GM18511 (cell line): ENCODE measurements at regions not wholly inside any gene's neighbourhood (a gene's known extent, or its start where the extent isn't known, plus 50 kb on each side); places are given as distances from the start of the nearest gene placed in this dataset.

Experiments
- ATAC-seq: cut with Tn5 transposase; IDR thresholded peaks from one replicate; pipeline ENCODE4 v1.9.1; 2021; ENCODE audit warnings: mild to moderate bottlenecking, moderate library complexity; ENCODE audit not compliant: unreplicated experiment

DNA sequence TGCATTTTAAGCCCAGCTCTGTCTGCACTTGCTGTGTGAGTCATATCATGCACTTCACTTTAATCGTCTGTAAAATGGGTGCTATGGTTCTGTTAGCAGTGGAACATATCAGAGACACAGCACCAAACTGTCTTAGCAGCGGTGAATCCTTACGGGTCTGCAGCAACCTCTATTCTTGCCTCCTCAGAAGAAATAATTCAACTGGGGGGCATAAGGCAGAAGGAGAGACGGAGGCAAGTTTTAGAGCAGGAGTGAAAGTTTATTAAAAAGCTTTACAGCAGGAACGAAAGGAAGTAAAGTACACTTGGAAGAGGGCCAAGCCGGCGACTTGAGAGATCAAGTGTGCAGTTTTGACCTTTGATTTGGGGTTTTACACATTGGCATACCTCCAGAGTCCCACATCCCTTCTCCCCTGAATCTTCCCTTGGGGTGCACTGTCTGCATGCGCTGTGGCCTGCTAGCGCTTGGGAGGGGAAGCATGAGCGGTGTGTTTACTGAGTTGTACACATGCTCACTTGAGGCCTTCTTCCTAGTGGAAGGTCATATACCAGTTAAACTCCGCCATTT lies 109.8 kb downstream of the DDX1 start:
- ATAC-seq = no peak

DNA sequence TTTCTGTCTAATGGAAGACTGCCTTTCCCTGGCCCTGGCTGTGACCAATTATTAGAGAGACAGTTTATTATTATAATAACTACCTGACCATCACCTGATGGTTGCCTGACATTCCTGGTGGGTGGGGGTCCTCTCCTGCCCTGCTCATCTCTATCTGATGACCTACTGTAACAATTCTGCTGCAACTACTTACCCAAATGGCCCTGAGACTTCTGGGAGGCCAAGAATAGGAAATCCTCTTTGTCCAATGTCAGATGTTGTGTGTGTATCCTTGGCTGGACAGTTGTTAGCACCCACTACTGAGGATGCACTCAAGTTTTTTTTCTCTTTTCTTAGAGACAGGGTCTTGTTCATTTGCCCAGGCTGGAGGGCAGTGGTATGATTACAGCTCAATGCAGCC lies 110.3 kb downstream of the DDX1 start:
- no peak for ATAC-seq

DNA sequence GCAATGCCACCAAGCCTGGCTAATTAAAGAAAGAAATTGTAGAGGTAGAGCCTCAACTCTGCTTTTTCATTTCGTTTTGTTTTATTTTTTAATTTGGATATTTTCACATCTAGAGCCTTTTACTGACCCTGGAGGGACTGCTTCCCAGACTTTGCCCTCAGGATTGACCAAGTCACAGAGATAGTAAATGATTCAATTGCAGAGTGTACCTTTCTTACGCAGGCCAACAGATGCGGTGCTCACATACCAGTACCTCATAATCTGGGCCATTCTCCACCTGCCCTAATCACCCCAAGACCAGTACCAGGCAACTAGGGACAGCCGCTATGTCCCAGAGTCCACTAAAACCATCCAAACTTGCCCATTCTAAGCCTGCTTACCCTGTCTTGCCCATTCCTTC lies 110.8 kb downstream of the DDX1 start:
- no peak for ATAC-seq

DNA sequence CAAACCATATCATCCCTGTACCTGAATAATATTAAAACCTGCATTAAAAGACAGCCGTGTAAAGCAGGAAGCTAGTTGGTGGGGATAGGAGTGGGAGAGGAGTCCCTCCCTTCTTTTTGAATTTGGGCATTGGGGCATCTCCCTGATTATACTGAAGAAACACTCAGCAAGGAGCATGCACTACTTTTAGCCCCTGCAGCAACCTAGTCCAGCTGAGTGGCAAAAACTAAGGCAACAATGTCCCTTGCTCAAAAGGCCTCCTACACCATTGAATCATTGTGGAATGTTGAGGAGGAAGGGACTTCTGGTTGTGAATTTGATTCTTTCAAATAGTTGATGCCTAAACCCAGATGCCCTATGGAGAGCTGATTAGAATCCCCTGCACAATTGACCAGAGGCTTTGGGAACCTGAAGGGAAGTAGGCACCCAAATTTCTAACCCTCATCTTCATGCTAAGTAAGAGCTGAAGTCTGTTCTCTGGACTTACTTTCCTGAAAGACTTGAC lies 111.7 kb downstream of the DDX1 start:
- ATAC-seq = no peak

DNA sequence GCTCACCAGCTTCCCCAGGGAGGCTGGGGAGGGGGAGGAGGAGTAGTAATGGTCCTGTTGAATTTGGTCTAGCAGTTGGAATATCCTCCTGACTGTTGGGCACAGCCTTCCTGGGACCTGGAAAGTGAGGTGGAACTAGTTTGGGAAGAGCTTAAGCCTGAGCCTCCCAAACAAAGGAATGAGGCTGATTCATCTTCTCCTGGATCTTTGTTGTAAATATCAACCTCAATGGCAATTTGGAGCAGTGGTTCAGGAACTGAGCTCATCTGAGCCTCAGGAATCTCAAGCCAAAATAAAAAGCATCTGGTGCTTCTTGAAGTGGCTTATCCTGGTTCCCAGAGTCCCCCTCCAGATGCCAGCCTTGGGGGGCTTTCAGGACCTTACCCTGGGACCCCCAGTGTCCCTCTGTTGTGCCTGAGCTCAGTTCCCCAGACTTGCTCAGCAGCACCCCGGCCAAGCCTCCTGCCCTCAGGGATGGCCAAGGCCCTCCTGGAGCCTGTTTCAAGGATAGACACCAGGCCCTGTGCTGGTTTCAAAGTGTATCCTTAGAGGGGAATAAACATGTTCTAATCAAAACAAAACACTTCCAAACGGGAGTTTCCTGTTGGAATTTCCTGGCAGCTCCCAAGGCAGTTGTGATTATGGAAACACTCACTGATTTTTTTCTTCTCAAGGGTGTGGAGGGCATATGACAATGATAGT lies 112.6 kb downstream of the DDX1 start:
- ATAC-seq = no peak

DNA sequence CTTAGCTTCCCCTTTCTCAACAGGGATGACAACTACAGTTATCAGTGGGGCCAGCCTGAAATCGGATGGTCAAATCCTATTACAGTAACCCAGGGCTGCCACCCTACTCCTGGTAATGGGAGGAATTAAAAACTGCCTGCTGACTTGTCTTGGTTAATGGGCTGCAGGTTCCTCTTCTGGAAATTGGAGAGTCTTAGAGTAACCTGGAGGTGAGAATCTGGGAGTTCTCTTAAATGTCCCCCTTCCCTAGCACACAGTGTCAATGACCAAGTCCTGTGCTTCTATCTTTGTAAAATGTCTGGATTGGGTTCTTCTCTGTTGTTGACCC lies 113.1 kb downstream of the DDX1 start:
- ATAC-seq = no peak

DNA sequence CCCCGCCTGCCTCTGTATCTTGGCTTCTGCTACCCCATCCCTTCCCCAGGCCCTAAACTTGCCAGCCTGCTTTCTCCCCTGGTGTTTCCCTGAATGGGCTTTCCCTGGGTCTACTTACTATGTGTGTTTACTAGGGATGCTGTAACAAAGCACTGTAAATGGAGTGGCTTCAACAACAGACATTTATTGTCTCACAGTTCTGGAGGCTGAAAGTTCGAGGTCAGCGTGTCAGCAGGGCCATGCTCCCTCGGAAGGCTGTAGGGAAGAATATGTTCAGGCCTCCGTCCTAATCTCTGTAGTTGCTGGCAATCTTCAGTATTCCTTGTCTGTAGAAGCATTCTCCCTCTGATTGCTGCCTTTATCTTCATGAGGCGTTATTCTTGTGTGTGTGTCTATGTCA lies 113.6 kb downstream of the DDX1 start:
- ATAC-seq = no peak

DNA sequence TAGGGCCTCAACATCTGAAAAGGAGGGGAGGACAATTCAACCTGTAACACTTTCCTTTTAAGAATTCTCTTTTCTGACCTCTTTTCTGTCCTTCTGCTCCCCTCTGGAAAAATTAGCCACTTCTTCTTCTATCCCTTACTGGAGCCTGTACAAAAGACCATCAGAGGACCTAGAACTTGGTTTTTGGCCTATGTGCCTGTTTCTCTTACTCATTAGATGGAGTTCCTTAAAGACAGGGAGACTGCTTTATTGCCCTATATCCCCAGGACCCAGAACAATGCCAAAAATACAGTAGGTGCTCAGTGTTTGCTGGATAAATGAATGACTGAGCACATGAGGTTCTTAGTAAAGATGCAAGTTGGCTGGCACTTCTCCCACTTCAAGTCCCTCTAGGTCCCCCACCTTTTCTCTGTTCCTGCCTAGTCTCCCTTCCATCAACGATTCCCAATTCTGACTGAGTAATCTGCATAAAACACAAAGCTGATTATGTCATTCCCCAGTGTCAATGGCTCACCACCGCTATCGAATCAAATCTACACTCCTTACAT lies 114.2 kb downstream of the DDX1 start:
- no peak for ATAC-seq

DNA sequence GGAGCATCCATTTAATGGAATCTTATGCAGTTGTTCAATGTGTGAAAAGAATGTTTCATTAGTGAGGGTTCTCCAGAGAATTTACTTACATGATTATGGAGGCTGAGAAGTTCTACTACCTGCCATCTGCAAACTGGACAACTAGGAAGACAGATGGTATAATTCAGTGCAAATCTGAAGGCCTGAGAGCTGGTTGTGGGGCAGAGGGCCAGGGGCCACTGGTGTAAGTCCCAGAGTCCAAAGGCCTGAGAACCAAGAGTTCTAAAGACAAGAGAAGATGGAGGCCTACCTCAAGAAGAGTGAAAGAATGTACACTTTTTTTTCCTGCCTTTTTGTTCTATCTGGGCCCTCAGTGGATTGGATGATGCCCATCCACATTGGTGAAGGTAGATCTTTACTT lies 114.8 kb downstream of the DDX1 start:
- no peak for ATAC-seq

DNA sequence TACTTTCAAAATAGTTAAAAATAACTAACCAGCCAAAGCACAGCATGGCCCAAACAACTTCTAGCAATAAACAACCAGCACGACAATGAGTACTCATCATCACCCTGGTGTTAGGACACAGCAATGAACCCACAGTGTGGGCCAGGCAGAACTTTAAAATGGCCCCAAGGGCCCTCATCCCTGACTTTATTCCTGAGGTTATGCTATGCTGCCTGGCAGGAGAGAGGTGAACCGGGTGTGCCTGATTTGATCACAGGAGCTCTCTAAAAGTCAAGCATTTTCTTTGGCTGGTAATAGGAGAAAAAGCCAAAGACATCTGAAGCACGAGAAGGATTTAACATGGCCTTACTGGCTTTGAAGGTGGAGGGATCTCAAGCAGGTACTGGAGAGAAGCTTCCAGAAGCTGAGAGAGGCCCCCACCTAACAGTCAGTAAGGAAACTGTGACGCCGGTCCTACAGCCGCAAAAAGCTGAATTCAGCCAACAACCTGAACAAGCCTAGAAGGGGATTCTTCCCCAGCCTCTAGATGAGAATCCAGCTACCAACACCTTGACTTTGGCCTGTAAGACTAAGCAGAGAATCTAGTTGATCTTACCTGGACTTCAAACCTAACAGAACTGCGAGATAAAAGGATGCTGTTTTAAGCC lies 115.4 kb downstream of the DDX1 start:
- no peak for ATAC-seq

DNA sequence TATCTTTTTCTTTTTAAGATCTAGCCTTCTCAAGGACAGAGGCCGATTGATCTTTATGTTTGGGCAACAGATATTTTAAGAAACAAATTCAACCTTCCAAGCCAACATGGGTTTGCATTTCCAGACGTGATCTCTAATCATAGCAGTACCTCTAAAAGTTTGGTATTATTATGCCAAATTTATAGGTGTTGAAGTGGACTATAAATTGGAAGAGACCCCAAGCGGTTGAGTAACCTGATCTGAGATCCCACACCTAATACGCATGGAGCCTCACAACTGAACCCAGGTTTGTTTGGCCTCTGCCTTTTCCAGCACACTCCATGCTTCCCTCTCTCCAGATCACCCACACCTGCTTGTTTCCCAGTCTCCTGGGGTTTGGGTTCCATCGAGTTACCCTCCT lies 116.5 kb downstream of the DDX1 start:
- no peak for ATAC-seq

DNA sequence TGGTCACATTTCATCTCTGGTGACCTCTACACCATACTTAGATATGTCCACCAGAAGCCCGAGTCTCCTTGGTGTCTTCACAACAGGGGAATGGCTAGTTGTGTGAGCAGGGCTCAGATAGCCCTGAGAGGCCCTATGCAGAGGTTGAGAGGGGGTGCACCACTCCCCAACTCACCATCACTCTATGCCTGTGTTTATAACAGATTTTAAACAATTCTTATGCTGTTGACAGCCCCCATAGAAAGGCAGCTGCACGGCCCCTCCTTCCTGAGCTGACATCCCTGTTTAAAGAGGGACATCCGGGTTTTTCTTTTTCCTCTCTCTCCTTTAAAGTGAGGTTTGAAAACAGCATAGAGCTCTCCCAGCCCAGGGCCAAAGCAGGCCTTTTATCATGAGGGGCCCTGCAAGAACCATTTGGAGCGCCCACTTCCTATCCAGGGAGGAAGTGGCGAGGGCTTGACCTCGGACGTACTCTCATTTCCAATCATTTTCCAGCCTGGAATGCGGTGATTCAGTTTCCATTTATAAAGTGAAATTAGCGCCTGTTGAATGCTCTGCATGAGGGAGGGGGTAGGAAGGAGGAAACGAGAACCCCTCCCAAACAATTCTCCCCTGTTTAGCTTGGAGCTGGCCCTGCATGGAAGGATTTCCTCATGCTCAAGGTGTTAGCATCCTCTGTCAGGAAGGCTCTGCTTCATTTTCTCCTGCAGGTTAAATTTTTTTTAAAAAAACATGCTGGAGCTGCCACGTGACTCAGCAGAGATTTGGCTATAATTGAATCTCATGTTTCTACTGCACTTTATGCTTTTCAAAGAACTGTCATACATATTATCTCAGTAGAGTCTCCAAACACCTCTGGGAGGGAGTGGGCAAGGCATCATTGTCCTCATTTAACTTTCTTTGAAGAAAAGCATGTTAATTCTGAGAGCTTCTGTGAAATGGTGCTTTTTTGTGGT lies 117.5 kb downstream of the DDX1 start:
- ATAC-seq = no peak

DNA sequence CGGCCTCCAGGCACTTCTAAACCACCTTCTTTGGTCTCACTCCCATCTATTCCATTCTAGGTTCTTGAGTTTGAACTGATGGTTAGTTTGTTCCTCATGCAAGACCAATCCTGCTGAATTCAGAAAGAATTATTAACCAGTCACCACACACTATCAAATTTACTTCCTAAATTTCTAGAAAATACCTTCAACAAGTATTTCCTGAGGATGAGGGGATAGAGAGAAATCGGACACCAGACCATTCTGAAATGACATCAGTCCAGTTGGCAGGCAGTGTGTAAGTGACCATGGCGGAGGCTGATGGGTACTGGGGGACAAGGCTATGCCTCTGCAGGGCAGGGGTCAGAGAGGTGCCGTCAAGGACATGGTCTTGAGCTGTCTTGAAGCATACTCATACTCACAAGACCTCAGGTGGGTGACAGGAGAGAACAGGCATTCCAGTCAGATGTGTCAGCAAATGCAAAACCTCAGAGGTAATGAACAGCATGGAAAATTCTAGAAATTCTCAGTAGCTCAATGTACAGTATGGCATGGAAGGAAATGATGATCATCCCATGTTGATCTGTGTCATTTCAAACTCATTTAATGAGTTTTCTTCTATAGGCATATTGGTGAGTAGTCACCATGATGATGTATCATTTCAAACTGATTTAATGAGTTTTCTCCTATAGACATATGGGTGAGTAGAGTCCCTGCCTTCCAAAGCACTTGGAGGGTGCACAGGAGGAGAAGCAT lies 119.6 kb downstream of the DDX1 start:
- no peak for ATAC-seq

DNA sequence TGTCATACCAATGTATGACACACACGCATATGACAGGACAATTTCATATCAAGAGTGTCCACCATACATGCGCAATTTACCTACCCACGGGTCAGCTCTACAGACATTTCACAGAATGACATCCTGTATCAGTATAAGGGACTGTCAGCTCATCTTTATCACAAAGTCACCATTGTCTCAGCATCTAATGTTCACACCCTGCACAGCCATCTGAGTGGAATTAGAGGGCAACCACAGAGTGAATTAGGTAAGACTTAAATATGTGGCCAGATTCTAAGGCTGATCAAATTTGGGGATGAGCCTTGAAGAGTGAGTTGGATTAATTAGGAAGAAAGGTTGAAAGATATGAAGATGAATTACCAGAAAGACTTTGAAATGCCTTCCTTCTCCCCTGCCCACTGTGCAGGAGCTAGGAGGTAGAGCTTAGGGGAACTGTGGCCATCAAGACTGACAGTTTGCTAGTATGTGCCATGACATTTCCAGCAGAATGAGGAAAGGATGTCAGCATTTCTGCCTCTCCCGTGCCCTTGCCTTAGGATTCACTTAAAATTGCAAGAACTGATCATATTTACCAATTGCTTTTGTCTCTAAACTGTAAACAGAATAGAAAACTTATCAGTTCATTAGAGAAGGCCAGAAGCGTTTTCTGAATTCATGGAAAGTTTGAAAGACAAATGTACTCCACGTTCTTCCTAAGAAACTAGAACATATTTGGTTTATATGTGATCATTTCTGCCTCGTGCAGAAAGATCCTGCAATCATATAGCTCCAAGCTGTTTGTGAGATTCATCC lies 121.1 kb downstream of the DDX1 start:
- ATAC-seq = no peak

DNA sequence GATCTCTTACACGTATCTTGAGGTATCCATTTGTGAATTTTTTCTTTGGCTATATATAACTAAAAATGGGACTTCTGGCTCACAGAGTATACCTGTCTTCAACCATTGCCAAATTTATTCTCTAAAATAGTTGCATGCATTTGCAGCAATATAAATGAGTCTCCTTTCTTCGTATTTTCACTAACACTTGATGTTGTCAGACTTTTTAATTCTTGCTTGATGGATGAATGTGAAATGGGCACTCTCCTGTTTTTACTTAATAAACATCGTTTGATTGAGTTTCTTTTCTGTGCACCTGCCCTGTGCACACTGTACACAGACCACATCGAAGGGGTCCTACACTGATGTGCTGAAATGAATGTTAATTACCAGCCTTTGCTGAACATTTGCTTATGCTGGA lies 121.8 kb downstream of the DDX1 start:
- ATAC-seq = no peak

DNA sequence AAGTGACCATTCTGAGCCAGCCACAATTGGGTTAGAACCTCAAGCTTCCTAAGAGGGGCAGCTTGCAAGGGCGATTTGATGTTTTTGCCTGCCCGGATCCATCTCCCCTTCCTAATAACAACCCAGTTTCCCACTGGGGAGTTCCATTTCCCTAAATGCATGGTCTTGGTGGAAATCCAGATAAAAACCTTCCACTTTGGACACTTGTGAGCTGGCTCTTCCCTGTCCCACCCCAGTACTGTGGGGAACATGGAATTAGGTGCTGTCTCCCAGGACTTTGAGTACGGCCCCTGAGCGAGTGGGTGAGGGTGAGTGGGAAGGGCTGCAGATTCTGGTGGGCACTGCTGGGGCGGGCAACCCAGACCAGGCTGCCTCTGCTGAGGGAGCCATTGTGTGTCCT lies 122.3 kb downstream of the DDX1 start:
- ATAC-seq = no peak

DNA sequence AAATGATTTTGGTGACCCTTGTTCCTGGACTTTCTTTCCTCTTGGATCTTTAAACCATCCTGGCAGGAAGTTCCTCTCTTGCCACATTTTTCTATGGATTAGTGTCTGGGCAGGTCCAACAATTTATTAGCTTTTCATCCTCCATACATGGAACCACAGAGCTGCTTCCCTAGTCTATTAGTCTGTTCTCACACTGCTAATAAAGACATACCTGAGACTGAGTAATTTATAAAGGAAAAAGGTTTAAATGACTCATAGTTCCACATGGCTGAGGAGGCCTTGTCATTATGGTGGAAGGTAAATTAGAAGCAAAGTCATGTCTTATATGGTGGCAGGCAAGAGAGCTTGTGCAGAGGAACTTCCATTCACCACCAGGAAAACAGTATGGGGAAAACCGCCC lies 122.9 kb downstream of the DDX1 start:
- no peak for ATAC-seq

DNA sequence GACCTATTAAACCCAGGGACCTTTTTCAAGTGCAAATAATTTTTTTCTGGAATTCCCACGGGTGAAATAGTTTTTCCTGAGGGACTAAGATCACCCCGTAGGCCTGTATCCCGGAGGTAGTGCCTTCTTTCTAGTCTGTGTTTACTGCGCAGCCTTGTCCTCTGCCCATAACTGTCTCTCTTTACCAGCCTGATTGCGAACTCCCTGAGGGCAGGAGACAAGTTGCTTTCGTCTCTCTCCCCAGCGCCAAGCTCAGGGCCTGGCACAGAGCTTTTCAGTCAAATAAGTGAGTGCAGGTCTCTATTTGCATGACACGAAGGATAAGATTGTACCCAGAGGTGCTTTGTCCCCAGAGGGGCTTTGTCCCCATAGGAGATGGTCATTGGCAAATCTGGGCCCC lies 123.9 kb downstream of the DDX1 start:
- ATAC-seq = no peak

DNA sequence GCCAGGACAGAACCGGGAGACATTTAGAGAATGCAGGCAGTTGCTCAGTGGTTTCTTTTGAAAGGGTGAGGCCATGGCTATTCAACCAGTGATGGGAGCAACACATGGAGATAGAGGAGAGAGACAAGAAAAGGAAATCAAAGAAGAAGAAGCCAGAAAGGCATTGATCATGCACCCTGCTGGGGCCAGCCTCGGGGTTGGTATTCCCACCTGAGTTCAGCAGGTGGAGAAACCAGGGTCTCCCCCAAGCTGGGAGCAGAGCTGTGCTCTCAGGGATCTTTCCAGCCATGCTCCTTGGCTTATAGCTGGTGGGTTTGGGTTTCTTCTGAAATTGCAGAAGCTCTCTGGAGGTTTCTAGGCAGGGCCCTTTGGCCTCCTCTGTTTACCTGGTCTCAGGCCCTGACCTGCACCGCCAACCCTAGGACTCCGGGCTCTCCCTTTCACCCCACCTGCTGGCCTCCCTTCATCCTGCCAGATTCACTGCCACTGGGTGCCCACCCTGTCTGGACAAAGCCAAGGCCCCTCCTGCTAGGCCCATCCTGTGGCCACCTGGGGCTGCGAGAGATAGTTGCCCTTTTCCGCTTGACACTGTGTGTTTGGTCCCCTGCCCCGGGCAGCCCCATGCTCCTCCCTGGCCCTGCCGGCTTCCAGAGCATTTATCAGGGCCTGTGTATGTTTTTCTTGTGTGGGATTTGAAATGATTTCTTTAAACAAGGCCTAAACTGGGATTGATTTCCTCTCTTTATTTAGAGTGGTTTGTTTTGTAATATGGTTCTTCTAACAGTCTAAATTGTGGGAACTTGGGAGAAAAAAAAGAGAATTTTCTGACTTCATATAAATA lies 126.7 kb downstream of the DDX1 start:
- no peak for ATAC-seq
